ENCODE measurements at regions not wholly inside any gene's neighbourhood (a gene's known extent, or its start where the extent isn't known, plus 50 kb on each side); places are given as distances from the start of the nearest gene placed in this dataset.
"Not testable (repeated sequence)": the region's sequence is repeated elsewhere in the genome, so short reads cannot be mapped to it uniquely, and the experiment has no call there.

DNA sequence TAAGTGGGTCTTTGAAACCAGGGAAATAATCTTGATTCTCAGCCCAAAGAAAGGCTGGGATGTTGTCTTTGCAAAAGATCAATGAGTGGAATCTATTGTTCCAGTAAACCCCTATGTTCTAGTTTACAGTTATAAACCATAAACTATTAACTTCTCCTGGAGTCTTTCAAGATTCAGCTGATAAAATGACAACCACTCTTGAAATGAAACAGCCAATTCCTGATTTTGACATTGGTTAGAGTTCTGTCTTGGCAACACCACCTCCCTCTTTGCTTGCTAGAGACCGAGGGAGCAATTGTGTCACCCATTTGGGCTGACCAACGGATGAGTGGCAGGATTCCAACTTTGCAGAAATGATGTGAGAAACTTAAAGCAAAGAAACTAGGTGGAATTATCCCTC is 746.9 kb downstream of the SLC4A3 start:
- Histone ChIP-seq H3K9me3 (ENCODE audit: control insufficient read depth in 2 of 2, low read length in 2 of 2) (no peaks in the 10 kb centered on the region), H3K9ac (ENCODE audit: low read depth in 1 of 2, low read length in 2 of 2) (no peak overlapping the region), H3K4me3 (ENCODE audit: low read length in 2 of 2) (no peak overlapping the region), H3K4me1 (ENCODE audit: control insufficient read depth in 2 of 2, insufficient read depth in 2 of 2, low read length in 2 of 2) (no peaks in the 10 kb centered on the region), H3K36me3 (ENCODE audit: control insufficient read depth in 2 of 2, insufficient read depth in 2 of 2, low read length in 2 of 2) (no peaks in the 10 kb centered on the region), H3K27ac (ENCODE audit: low read depth in 2 of 2, low read length in 2 of 2) (no peak overlapping the region), H3K27me3 (ENCODE audit: control insufficient read depth in 2 of 2, insufficient read depth in 2 of 2, low read length in 2 of 2) (no peaks in the 10 kb centered on the region)

DNA sequence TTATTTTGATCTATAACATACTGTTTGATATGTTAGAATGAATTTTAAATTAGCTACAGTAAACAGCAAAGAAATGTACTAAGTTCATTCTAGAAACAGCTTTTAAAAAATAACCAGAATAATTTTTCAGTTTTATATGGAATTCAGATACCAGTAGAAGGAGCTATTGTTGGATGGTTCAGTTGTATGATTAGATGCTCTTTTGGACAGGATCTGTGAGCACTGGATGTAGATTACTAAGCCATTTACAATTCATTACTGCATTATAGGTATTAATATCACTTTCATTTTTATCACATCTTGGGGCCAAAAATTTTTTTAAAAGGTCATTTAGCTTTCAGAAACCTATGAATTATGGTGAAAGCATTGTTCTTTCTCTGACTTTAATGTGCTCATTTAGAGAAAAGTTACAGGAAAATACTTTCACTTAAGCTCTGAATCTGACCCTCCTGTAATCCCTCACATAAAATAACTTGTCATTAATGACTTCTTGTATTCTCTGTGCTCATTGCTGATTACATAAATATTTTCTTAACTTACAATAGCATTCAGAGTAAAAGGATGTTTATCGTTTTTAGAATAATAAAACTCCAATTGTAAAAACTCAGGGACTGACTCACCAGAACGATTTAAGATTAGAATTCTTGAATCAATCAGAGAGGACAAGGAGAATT is 750.2 kb downstream of the SLC4A3 start:
- Histone ChIP-seq H3K4me1 (ENCODE audit: control insufficient read depth in 2 of 2, insufficient read depth in 2 of 2, low read length in 2 of 2) (no peaks in the 10 kb centered on the region), H3K27me3 (ENCODE audit: control insufficient read depth in 2 of 2, insufficient read depth in 2 of 2, low read length in 2 of 2) (no peaks in the 10 kb centered on the region), H3K9ac (ENCODE audit: low read depth in 1 of 2, low read length in 2 of 2) (no peak overlapping the region), H3K4me3 (ENCODE audit: low read length in 2 of 2) (no peak overlapping the region), H3K27ac (ENCODE audit: low read depth in 2 of 2, low read length in 2 of 2) (no peak overlapping the region), H3K9me3 (ENCODE audit: control insufficient read depth in 2 of 2, low read length in 2 of 2) (no peaks in the 10 kb centered on the region), H3K36me3 (ENCODE audit: control insufficient read depth in 2 of 2, insufficient read depth in 2 of 2, low read length in 2 of 2) (no peaks in the 10 kb centered on the region)

DNA sequence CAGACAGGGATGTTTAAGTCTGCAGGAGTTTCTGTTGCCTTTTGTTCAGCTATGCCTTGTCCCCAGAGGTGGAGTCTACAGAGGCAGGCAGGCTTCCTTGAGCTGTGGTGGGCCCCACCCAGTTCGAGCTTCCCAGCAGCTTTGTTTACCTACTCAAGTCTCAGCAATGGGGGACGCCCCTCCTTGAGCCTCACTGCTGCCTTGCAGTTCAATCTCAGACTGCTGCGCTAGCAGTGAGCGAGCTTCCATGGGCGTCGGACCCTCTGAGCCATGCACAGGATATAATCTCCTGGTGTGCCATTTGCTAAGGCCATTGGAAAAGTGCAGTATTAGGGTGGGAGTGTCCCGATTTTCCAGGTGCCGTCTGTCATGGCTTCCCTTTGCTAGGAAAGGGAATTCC is 760.3 kb downstream of the SLC4A3 start:
- not testable (repeated sequence) for H3K9ac ChIP-seq (ENCODE audit: low read depth in 1 of 2, low read length in 2 of 2); H3K27ac ChIP-seq (ENCODE audit: low read depth in 2 of 2, low read length in 2 of 2); H3K4me3 ChIP-seq (ENCODE audit: low read length in 2 of 2); H3K27me3 ChIP-seq (ENCODE audit: control insufficient read depth in 2 of 2, insufficient read depth in 2 of 2, low read length in 2 of 2); H3K36me3 ChIP-seq (ENCODE audit: control insufficient read depth in 2 of 2, insufficient read depth in 2 of 2, low read length in 2 of 2); H3K4me1 ChIP-seq (ENCODE audit: control insufficient read depth in 2 of 2, insufficient read depth in 2 of 2, low read length in 2 of 2); H3K9me3 ChIP-seq (ENCODE audit: control insufficient read depth in 2 of 2, low read length in 2 of 2)

DNA sequence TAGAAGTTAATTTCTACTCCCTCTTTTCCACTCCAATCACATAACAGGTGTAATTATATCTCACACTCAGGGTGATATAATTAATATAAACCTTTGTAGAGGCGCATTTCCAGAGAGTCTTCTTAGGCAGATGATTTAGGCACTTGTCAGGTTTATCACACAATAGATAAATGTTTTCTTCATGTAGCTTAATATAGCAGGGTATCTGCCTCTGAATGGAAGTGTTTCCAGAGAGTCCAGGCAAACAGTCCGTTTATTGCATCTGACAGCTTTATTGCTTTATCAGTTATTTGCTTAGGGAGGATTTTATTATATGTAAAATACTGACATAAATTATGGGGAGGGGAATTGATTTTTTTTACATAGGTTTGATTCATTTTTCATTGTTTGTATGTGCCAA is 766.3 kb downstream of the SLC4A3 start:
- H3K4me3 ChIP-seq (ENCODE audit: low read length in 2 of 2) = no peak overlapping the region
- no peaks in the 10 kb centered on the region for H3K36me3 ChIP-seq (ENCODE audit: control insufficient read depth in 2 of 2, insufficient read depth in 2 of 2, low read length in 2 of 2)
- no peak overlapping the region for H3K27ac ChIP-seq (ENCODE audit: low read depth in 2 of 2, low read length in 2 of 2)

DNA sequence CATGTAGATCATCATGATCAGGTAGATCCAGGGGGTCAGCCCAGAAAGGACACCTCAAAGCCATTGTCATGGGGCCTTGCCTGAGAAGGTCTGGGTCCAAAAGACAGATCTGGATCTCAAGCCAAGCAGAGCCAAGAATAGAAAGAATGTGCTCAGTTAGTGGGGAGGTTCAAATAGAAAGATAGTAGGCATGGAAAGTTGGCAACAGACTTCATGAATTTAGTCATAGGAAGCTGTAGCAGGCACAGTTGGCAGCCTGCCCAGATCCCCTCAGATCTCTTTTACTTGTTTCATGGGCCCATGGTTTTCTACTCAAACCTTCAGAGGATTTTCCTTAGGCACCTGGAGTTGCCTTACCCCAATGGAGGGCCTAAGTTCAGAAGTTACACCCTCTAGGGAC is 767.0 kb downstream of the SLC4A3 start:
- Histone ChIP-seq H3K9me3 (ENCODE audit: control insufficient read depth in 2 of 2, low read length in 2 of 2) (no peaks in the 10 kb centered on the region), H3K36me3 (ENCODE audit: control insufficient read depth in 2 of 2, insufficient read depth in 2 of 2, low read length in 2 of 2) (no peaks in the 10 kb centered on the region), H3K9ac (ENCODE audit: low read depth in 1 of 2, low read length in 2 of 2) (no peak overlapping the region), H3K27ac (ENCODE audit: low read depth in 2 of 2, low read length in 2 of 2) (no peak overlapping the region), H3K4me3 (ENCODE audit: low read length in 2 of 2) (no peak overlapping the region), H3K4me1 (ENCODE audit: control insufficient read depth in 2 of 2, insufficient read depth in 2 of 2, low read length in 2 of 2) (no peaks in the 10 kb centered on the region), H3K27me3 (ENCODE audit: control insufficient read depth in 2 of 2, insufficient read depth in 2 of 2, low read length in 2 of 2) (no peaks in the 10 kb centered on the region)

More for the DNA sequence above, 766.3 kb downstream of the SLC4A3 start:
- H3K9ac ChIP-seq (ENCODE audit: low read depth in 1 of 2, low read length in 2 of 2) = no peak overlapping the region
- H3K9me3 ChIP-seq (ENCODE audit: control insufficient read depth in 2 of 2, low read length in 2 of 2) = no peaks in the 10 kb centered on the region
- no peaks in the 10 kb centered on the region for H3K27me3 ChIP-seq (ENCODE audit: control insufficient read depth in 2 of 2, insufficient read depth in 2 of 2, low read length in 2 of 2)
- no peaks in the 10 kb centered on the region for H3K4me1 ChIP-seq (ENCODE audit: control insufficient read depth in 2 of 2, insufficient read depth in 2 of 2, low read length in 2 of 2)

DNA sequence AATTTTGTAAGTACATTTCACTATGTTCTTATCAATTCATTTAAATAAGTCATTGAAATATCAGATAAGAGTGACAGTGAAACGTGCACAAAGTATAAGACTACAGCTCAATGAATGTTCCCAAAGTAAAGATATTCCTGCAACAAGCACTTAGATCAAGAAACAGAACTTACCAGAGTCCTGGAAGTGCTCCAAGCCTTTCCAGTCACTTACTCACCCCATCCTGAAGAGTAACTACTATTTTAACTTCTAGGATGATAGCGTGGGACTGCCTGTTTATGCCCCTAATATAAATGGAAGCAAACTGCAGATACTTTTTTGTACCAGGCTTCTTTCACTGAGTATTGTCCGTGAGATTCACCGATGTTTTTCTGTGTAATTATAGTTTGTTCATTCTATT is 768.9 kb downstream of the SLC4A3 start:
- H3K27me3 ChIP-seq (ENCODE audit: control insufficient read depth in 2 of 2, insufficient read depth in 2 of 2, low read length in 2 of 2) = no peaks in the 10 kb centered on the region
- no peaks in the 10 kb centered on the region for H3K36me3 ChIP-seq (ENCODE audit: control insufficient read depth in 2 of 2, insufficient read depth in 2 of 2, low read length in 2 of 2)
- H3K4me1 ChIP-seq (ENCODE audit: control insufficient read depth in 2 of 2, insufficient read depth in 2 of 2, low read length in 2 of 2) = no peaks in the 10 kb centered on the region
- H3K27ac ChIP-seq (ENCODE audit: low read depth in 2 of 2, low read length in 2 of 2) = no peak overlapping the region
- H3K9ac ChIP-seq (ENCODE audit: low read depth in 1 of 2, low read length in 2 of 2) = no peak overlapping the region
- H3K9me3 ChIP-seq (ENCODE audit: control insufficient read depth in 2 of 2, low read length in 2 of 2) = no peaks in the 10 kb centered on the region
- no peak overlapping the region for H3K4me3 ChIP-seq (ENCODE audit: low read length in 2 of 2)

DNA sequence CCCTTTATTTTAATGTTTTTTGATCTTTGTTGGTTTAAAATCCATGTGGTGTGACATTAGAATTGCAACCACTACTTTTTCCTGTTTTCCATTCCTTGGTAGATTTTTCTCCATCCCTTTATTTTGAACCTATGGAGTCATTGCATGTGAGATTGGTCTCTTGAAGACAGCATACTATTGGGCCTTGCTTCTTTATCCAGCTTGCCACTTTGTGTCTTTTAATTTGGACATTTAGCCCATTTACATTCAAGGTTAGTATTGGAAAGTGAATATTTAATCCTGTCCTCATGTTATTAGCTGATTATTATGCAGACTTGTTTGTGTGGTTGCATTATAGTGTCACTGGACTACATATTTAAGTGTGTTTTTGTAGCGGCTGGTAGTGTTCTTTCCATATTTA is 782.9 kb downstream of the SLC4A3 start:
- H3K27me3 ChIP-seq (ENCODE audit: control insufficient read depth in 2 of 2, insufficient read depth in 2 of 2, low read length in 2 of 2) = no peaks in the 10 kb centered on the region
- H3K9me3 ChIP-seq (ENCODE audit: control insufficient read depth in 2 of 2, low read length in 2 of 2) = peaks cover 0 to 3% of the 10 kb centered on the region in 2 donors
- no peaks in the 10 kb centered on the region for H3K36me3 ChIP-seq (ENCODE audit: control insufficient read depth in 2 of 2, insufficient read depth in 2 of 2, low read length in 2 of 2)
- H3K9ac ChIP-seq (ENCODE audit: low read depth in 1 of 2, low read length in 2 of 2) = no peak overlapping the region
- H3K4me1 ChIP-seq (ENCODE audit: control insufficient read depth in 2 of 2, insufficient read depth in 2 of 2, low read length in 2 of 2) = no peaks in the 10 kb centered on the region
- no peak overlapping the region for H3K4me3 ChIP-seq (ENCODE audit: low read length in 2 of 2)
- H3K27ac ChIP-seq (ENCODE audit: low read depth in 2 of 2, low read length in 2 of 2) = no peak overlapping the region

DNA sequence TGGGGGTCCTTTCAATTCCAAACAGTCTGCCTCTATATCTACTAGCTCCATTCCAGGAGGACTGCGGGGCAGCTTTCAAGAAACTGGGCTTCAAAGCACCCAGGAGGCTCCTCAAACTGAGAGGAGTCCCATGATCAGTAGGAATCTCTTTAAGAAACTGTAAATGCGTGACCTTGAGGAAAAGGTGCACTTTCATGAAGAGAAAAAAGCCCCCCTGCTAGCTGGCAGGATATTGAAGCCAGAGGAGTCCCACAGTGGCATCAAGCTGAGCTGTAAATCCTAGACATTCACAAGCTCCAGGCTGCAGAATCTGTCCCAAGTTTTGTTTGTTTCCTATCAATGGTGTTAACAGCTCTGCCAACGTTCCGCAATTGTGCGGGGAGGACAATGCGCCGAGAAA is 790.1 kb downstream of the SLC4A3 start:
- no peak overlapping the region for H3K4me3 ChIP-seq (ENCODE audit: low read length in 2 of 2)
- no peaks in the 10 kb centered on the region for H3K9me3 ChIP-seq (ENCODE audit: control insufficient read depth in 2 of 2, low read length in 2 of 2)
- no peak overlapping the region for H3K9ac ChIP-seq (ENCODE audit: low read depth in 1 of 2, low read length in 2 of 2)
- H3K27me3 ChIP-seq (ENCODE audit: control insufficient read depth in 2 of 2, insufficient read depth in 2 of 2, low read length in 2 of 2) = no peaks in the 10 kb centered on the region
- no peaks in the 10 kb centered on the region for H3K4me1 ChIP-seq (ENCODE audit: control insufficient read depth in 2 of 2, insufficient read depth in 2 of 2, low read length in 2 of 2)
- H3K36me3 ChIP-seq (ENCODE audit: control insufficient read depth in 2 of 2, insufficient read depth in 2 of 2, low read length in 2 of 2) = no peaks in the 10 kb centered on the region
- H3K27ac ChIP-seq (ENCODE audit: low read depth in 2 of 2, low read length in 2 of 2) = no peak overlapping the region

DNA sequence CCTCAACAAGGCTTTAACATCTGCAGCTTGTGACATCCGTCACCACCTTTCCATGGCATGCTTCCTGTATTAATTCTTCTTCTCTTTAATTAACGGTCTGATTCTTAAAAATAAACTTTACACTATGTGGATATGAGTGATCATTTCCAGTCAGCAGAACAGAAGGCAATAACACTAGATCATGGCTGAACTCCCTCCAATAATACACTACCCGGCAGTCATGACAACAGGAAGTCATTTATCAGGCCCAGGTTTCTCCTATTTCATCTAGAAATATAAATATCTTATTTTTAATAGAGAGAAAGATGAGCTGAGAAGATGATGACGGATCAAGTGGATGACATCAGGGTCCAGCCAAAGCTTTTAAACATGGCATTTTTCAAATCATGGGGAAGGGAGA is 792.2 kb downstream of the SLC4A3 start:
- H3K9ac ChIP-seq (ENCODE audit: low read depth in 1 of 2, low read length in 2 of 2) = no peak overlapping the region
- no peaks in the 10 kb centered on the region for H3K36me3 ChIP-seq (ENCODE audit: control insufficient read depth in 2 of 2, insufficient read depth in 2 of 2, low read length in 2 of 2)
- no peak overlapping the region for H3K27ac ChIP-seq (ENCODE audit: low read depth in 2 of 2, low read length in 2 of 2)
- H3K4me3 ChIP-seq (ENCODE audit: low read length in 2 of 2) = no peak overlapping the region
- H3K4me1 ChIP-seq (ENCODE audit: control insufficient read depth in 2 of 2, insufficient read depth in 2 of 2, low read length in 2 of 2) = no peaks in the 10 kb centered on the region
- no peaks in the 10 kb centered on the region for H3K9me3 ChIP-seq (ENCODE audit: control insufficient read depth in 2 of 2, low read length in 2 of 2)
- no peaks in the 10 kb centered on the region for H3K27me3 ChIP-seq (ENCODE audit: control insufficient read depth in 2 of 2, insufficient read depth in 2 of 2, low read length in 2 of 2)

DNA sequence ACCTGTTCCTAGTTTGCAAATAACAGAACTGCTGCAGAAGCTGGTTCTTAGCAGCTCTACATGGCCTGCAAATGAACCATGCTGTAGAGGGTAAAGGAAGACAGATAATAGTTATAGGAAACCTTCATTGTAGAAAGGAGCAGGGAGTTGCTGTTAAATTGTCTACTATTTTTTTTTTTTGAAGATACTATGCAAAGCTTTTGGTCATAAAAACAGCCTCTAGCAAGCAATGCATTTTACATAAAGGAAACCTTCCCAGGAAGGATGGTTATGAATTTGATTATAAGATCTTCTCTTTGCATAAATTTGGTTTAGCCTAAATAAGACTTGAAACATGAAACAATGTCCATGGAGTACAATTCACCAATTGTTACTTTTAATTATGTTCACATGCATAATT is 793.4 kb downstream of the SLC4A3 start:
- H3K4me1 ChIP-seq (ENCODE audit: control insufficient read depth in 2 of 2, insufficient read depth in 2 of 2, low read length in 2 of 2) = no peaks in the 10 kb centered on the region

DNA sequence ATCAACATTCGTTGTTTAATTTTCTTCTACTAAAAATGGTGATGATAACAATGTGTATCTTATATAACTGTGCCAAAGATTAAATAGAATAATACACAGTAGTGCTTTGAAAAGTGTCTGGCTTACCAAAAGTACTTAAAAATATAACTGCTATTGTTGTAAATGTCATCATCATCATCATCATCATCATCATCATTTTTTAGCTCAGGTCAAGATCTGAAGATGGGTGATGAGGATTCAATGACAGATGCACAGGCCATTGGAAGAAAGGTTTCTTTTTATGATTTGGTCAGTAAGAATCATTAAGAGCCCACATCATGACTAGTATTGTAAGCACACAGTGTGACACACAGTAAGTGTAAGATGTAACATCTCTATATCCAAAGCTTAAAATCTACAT is 795.2 kb downstream of the SLC4A3 start:
- Histone ChIP-seq H3K27ac (ENCODE audit: low read depth in 2 of 2, low read length in 2 of 2) (no peak overlapping the region), H3K4me3 (ENCODE audit: low read length in 2 of 2) (no peak overlapping the region), H3K9me3 (ENCODE audit: control insufficient read depth in 2 of 2, low read length in 2 of 2) (no peaks in the 10 kb centered on the region), H3K27me3 (ENCODE audit: control insufficient read depth in 2 of 2, insufficient read depth in 2 of 2, low read length in 2 of 2) (no peaks in the 10 kb centered on the region), H3K4me1 (ENCODE audit: control insufficient read depth in 2 of 2, insufficient read depth in 2 of 2, low read length in 2 of 2) (no peaks in the 10 kb centered on the region), H3K9ac (ENCODE audit: low read depth in 1 of 2, low read length in 2 of 2) (no peak overlapping the region), H3K36me3 (ENCODE audit: control insufficient read depth in 2 of 2, insufficient read depth in 2 of 2, low read length in 2 of 2) (no peaks in the 10 kb centered on the region)

More for the DNA sequence above, 793.4 kb downstream of the SLC4A3 start:
- H3K9me3 ChIP-seq (ENCODE audit: control insufficient read depth in 2 of 2, low read length in 2 of 2) = no peaks in the 10 kb centered on the region
- H3K27ac ChIP-seq (ENCODE audit: low read depth in 2 of 2, low read length in 2 of 2) = no peak overlapping the region
- H3K4me3 ChIP-seq (ENCODE audit: low read length in 2 of 2) = no peak overlapping the region
- H3K36me3 ChIP-seq (ENCODE audit: control insufficient read depth in 2 of 2, insufficient read depth in 2 of 2, low read length in 2 of 2) = no peaks in the 10 kb centered on the region
- H3K27me3 ChIP-seq (ENCODE audit: control insufficient read depth in 2 of 2, insufficient read depth in 2 of 2, low read length in 2 of 2) = no peaks in the 10 kb centered on the region
- H3K9ac ChIP-seq (ENCODE audit: low read depth in 1 of 2, low read length in 2 of 2) = no peak overlapping the region

All from mucosa of rectum (tissue), 2 donors.